Ovary (tissue), 3 donors: ENCODE measurements at regions not wholly inside any gene's neighbourhood (a gene's known extent, or its start where the extent isn't known, plus 50 kb on each side); places are given as distances from the start of the nearest gene placed in this dataset.

Experiments used
- EP300 ChIP-seq: sonication (generic); formaldehyde crosslinking; IDR thresholded peaks from one replicate; pipeline ENCODE4 v1.6.1; 2017; ENCODE audit warnings: antibody characterized with exemption
- TF ChIP-seq, protein P1 (sequence below), 3 donors: fragments of 450-650 bp in 2 of 3; fragments of 200-600 bp in 1 of 3; IDR thresholded peaks; one replicate each; pipeline versions ENCODE4 v1.5.1 to v1.8.0; 2016 to 2022; ENCODE audit warnings: antibody characterized with exemption in 3 of 3, mild to moderate bottlenecking in 1 of 3
- donor health status: DM: no; HTN: no; CAD: no.

DNA sequence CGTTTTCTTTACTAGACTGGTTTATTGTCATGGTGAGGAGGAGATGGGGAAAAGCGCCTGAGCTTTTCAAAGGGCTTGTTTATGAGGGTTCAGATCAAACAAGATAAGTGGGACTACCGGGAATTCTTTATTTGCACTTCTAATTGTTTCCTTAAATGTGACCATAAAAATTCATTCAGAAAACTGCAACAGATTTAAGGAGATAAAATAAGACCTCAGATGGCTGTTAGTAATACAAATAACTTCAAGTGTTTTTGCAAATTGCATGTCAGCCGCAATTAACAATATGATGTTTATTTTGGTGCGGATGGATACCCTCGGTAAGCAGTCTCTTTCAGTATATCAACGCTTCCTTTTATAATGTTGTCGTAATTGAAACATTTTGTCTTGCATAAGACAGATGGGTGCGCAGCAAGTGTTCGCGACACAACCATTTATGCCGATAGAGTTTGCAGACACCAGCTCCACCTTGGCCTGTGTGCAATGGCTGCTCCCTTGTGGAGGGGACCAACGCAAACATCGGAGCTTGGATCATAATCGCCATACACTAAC, 151.0 kb downstream of the C4orf33 start:
- TF ChIP-seq, protein P1, sequence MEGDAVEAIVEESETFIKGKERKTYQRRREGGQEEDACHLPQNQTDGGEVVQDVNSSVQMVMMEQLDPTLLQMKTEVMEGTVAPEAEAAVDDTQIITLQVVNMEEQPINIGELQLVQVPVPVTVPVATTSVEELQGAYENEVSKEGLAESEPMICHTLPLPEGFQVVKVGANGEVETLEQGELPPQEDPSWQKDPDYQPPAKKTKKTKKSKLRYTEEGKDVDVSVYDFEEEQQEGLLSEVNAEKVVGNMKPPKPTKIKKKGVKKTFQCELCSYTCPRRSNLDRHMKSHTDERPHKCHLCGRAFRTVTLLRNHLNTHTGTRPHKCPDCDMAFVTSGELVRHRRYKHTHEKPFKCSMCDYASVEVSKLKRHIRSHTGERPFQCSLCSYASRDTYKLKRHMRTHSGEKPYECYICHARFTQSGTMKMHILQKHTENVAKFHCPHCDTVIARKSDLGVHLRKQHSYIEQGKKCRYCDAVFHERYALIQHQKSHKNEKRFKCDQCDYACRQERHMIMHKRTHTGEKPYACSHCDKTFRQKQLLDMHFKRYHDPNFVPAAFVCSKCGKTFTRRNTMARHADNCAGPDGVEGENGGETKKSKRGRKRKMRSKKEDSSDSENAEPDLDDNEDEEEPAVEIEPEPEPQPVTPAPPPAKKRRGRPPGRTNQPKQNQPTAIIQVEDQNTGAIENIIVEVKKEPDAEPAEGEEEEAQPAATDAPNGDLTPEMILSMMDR (IDR thresholded peaks at IDR 0.05): no peak
- no peak for TF ChIP-seq EP300
